GM13976 (cell line): ENCODE measurements at regions not wholly inside any gene's neighbourhood (a gene's known extent, or its start where the extent isn't known, plus 50 kb on each side); places are given as distances from the start of the nearest gene placed in this dataset.

Source experiments
- DNase-seq: peaks from one replicate; pipeline ENCODE4 v3.0.0; 2012; ENCODE audit warnings: low spot score
- in situ Hi-C: fragments of 300-500 bp; cut with MboI; formaldehyde crosslinking; loops from one replicate; pipeline ENCODE4 v1.12.0; 2022; ENCODE audit warnings: low sequenced_read_pairs, mixed read lengths, inconsistent platforms; ENCODE audit not compliant: unreplicated experiment
- TF ChIP-seq, protein P1 (sequence below): IDR thresholded peaks from 2 replicates; pipeline ENCODE4 v1.5.1; 2012; ENCODE audit warnings: borderline replicate concordance, mild to moderate bottlenecking; ENCODE audit not compliant: insufficient read depth; ENCODE audit errors: extremely low read depth, missing control alignments, control extremely low read depth

DNA sequence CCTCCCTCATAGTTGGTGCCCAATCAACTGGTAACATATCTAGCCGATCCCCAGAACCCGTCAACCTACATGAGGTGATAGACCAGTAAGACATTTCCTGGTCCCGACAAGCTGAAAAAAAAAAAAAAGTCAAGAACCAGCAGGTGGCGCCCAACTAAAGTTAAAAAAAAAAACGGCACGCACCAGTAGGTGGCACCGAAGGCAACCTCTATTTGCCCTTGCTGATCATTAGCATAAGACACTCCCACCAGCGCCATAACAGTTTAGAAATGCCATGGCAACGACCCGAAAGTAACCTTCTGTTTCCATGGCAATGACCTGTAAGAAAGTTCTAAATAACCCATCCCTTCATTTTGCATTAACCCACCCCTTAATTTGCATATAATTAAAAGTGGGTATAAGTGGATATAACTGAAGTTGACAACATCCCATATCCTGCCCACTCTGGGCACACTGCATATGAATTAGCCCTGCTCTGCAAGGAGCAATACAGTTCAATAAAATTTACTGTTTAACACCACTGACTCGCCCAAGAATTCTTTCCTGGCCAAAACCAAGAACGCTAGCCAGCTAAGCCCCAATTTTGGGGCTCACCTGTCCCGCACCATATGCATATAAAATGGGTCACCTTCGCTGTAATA lies 83.9 kb upstream of the SPANXB1 start:
- TF ChIP-seq, protein P1, sequence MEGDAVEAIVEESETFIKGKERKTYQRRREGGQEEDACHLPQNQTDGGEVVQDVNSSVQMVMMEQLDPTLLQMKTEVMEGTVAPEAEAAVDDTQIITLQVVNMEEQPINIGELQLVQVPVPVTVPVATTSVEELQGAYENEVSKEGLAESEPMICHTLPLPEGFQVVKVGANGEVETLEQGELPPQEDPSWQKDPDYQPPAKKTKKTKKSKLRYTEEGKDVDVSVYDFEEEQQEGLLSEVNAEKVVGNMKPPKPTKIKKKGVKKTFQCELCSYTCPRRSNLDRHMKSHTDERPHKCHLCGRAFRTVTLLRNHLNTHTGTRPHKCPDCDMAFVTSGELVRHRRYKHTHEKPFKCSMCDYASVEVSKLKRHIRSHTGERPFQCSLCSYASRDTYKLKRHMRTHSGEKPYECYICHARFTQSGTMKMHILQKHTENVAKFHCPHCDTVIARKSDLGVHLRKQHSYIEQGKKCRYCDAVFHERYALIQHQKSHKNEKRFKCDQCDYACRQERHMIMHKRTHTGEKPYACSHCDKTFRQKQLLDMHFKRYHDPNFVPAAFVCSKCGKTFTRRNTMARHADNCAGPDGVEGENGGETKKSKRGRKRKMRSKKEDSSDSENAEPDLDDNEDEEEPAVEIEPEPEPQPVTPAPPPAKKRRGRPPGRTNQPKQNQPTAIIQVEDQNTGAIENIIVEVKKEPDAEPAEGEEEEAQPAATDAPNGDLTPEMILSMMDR: peak; percentile 44
- in situ Hi-C loops: no loop called here

DNA sequence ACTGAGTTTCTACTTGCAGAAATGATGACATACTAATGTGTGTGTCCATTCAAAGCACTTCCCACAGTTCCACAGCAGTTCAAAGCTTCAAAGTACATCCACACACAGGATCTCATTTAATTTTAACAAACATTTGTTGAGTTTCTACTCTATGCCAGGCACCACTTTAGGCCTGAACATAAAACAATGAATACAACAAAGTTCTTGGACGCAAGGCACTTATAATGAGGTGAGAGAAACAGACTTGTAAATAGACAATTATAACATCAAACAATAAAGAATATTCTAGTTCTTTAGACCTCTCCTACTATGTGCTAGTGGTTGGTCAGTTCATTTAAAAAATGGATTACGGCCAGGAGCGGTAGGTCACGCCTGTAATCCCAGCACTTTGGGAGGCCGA lies 82.0 kb upstream of the SPANXB1 start:
- TF ChIP-seq, protein P1: no peak
- no peak for DNase-seq
- in situ Hi-C loops: no loop called here

More for the DNA sequence above, 83.9 kb upstream of the SPANXB1 start:
- DNase-seq: peak; percentile 17

DNA sequence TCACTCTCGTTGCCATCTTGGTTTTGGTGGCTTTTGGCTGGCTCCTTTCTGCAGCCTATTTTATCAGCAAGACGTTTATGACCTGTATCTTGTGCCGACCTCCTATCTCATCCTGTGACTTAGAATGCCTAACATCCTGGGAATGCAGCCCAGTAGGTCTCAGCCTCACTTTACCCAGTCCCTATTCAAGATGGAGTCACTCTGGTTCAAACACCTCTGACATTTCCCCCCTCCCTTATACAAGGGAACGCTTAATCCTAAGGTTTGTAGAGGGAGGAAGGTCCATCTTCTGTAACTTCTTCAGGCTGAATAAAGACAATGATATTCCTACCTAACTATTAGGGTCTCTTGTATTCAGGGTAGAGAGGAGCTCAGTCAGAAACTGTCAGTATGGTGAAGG lies 79.3 kb upstream of the SPANXB1 start:
- no peak for DNase-seq
- in situ Hi-C loops: no loop called here
- TF ChIP-seq, protein P1: no peak

DNA sequence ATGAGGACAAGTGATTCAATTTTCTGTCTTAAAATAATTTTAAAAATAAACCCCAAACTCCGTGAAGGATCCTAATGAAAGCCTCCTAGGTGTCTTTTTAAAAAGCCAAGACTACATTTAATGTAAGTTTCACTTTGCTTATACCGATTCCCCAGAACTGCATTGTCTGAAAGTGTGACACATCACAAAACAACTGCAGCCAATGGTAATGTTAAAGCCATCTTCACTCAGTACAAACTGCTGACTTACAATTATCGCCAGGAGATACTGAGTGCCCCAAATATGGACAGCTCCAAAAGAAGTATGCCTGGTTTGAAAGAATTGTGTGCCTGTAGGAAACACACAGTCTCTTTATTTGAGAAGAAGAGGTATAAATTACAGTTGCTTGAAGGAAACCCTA lies 73.7 kb upstream of the SPANXB1 start:
- in situ Hi-C loops: no loop called here
- no peak for DNase-seq
- TF ChIP-seq, protein P1: no peak

DNA sequence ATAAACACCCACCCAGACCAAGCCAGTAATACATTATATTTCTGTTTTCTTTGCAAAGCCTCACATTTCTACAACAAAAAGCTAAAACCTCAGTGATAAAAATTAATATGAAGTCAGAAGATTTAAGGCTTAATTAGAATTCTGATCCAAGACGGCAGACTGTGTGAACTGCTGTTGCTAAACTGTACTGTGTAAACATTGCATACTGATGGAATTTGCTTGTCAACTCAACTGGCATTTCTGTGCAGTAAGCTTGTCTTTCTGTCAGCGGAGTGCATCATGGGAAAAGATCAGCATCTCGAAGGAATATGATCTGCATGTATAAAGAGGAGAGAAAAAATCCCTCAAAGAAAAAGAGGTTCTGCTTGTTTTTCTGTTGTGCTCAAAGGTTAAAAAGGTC lies 69.4 kb upstream of the SPANXB1 start:
- no peak for DNase-seq
- in situ Hi-C loops: no loop called here
- TF ChIP-seq, protein P1: no peak

DNA sequence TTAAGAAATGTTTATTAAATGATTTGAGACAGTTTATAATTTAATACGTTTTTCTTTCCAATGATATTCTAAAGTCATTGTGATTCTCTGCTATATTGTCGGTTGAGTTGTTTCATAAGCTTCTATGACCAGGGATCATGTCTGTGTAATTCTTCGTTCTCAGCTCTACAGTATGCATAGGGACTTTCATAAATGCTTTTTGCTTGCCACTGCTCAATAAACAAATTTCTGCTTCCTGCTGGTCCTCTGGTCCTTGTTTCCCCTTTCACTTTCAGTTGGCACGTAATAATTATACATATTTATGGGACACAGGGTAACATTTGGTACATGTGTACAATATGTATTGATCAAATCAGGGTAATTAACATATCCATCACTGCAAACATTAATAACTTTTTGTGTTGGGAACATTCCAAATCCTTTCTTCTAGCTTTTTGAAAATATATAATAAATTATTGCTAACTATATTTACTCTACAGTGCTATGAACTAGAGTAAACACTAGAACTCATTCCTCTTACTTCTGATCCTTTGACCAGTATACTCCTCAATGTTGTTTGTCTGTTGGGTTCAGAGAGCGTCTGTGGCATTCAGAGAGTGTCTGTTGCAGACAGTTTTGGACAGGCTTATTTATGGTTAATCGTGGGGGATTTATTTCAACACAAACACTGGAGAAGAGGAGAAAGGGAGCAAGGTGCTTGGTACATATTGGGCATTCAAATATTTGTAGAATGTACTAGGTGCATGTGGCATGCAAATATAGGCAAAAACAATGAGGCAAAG lies 68.3 kb upstream of the SPANXB1 start:
- TF ChIP-seq, protein P1: no peak
- no peak for DNase-seq
- in situ Hi-C loops: no loop called here
